ENCODE measurements at regions not wholly inside any gene's neighbourhood (a gene's known extent, or its start where the extent isn't known, plus 50 kb on each side); places are given as distances from the start of the nearest gene placed in this dataset.
"Not testable (repeated sequence)": the region's sequence is repeated elsewhere in the genome, so short reads cannot be mapped to it uniquely, and the experiment has no call there.

DNA sequence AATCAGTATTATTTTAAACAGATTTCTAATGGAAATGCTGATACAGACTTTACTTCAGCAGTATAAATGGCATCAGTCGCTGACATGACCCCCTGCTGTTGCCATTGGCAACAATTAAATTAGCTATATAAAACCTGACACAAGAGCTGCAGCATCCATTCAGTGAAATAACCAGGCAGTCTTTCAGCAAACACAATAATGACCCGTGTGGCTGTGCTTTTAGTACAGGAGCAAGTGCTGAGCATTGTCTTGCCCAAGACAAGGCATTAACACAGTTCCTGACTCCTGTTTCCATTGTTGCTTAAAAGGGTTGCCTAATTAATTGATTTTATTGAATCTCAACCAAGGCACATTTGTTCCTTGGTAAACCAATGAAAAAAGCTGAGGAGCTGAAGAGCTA, 382.1 kb downstream of the HACE1 start:
- Histone ChIP-seq H3K27ac (no peak overlapping the region), H3K9ac (no peak overlapping the region), H3K4me1 (peaks cover 0 to 42% (median 0%) of the 10 kb centered on the region in 10 experiments; a peak in 6 of 20 replicates), H3K4me2 (peak overlapping the region in 1 of 11 experiments; percentile 49; a peak in 1 of 22 replicates), H4K20me1 (no peaks in the 10 kb centered on the region), H3K36me3 (no peaks in the 10 kb centered on the region), H3K27me3 (no peaks in the 10 kb centered on the region), H3K9me3 (replicated peaks in 1 of 11) (peaks cover 0 to 9% (median 0%) of the 10 kb centered on the region in 11 experiments; a peak in 1 of 22 replicates), H3K4me3 (no peak overlapping the region)
- no peak for TF ChIP-seq Cebpa-rat (IDR thresholded peaks at IDR 0.05)

DNA sequence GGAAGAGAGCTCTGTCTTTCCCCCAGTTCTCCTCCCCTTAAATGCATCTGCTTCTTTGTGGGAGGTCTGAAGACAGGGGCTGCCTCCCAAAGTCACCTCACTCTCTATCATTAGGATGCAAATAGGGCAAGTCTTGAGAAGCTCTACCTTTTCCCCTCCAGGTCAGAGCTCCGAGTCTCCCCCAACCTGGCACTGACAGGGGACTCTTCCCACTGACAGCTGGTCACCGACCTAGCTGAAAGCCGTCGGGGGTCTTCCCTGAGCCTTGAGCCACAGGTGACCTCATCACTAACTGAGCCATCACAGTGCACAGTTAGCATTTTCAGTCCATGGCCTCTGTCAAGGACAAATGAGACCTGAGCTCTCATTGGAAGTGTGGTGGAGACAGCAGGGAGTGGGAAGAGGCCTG, 386.7 kb downstream of the HACE1 start:
- Histone ChIP-seq H3K9me3 (replicated peaks in 1 of 11) (peaks cover 0 to 9% (median 0%) of the 10 kb centered on the region in 11 experiments; a peak in 1 of 22 replicates), H3K36me3 (no peaks in the 10 kb centered on the region), H3K27me3 (no peaks in the 10 kb centered on the region), H3K9ac (no peak overlapping the region), H4K20me1 (no peaks in the 10 kb centered on the region), H3K4me1 (peaks cover 0 to 19% (median 0%) of the 10 kb centered on the region in 10 experiments; a peak in 5 of 20 replicates), H3K27ac (no peak overlapping the region), H3K4me2 (no peak overlapping the region), H3K4me3 (no peak overlapping the region)
- TF ChIP-seq Cebpa-rat (IDR thresholded peaks at IDR 0.05) = no peak

DNA sequence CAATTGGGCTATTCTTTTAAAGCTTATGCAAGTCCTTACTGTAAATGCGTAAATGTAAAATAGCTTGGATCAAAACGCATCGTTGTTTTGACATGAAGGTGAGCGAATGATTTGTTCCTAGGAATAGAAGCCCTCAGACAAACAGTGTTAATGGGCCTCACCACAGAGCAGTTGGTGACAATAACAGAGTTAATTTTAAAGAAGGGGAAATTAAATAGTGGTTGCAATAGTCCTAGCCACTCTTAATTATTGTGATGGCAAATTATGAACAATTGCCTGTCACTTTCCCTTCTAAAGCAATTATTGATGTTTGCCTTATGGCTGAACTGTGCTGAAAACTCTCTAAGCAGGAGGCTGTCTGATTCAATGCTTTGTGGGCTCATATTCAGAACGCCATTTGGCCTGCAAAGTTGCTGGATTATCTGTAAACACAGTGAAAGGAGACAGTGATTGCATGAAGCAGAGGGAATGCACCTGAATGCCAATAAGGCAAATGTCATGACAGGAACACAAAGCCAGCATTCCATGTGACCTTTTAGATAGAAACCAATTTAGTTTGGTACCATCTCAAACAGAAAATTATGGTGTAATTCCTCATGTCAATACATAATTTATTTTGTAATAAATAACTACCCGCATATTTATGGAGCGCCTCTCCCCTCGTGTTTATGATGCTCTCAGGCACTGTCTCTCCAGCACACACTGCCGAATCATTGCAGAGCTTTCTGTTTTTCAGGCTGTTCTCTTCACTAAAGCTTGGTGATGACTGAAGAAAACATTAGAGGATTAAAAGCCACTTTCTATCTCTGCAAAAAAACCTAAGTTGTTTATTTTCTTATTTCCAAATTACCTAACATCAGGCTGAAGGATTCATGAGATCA, 387.5 kb downstream of the HACE1 start:
- H4K20me1 ChIP-seq = no peaks in the 10 kb centered on the region
- H3K9ac ChIP-seq = no peak overlapping the region
- TF ChIP-seq Cebpa-rat (IDR thresholded peaks at IDR 0.05) = no peak
- H3K4me1 ChIP-seq = peaks cover 0 to 22% (median 0%) of the 10 kb centered on the region in 10 experiments; a peak in 5 of 20 replicates
- H3K9me3 ChIP-seq (replicated peaks in 1 of 11) = peaks cover 0 to 9% (median 0%) of the 10 kb centered on the region in 11 experiments; a peak in 1 of 22 replicates
- no peaks in the 10 kb centered on the region for H3K36me3 ChIP-seq
- no peaks in the 10 kb centered on the region for H3K27me3 ChIP-seq
- no peak overlapping the region for H3K27ac ChIP-seq
- no peak overlapping the region for H3K4me2 ChIP-seq
- no peak overlapping the region for H3K4me3 ChIP-seq

DNA sequence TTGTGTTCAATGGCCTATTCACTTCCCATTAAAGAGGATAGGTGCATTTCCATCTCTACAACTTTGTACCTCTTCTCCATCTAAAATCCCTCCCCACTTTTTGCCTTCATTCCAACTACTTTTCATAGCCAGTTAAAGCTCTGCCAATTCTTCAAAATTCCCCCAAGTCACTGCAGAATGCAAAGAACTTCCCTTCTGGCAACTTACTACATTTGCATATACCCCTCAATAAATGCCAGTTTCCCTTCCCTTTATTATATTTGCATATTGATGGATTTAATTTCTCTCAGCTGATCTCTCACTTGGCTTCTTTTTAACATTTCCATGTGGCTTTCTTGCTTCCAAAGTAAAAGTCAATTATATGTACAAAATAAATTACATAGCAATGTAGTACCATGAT, 393.4 kb downstream of the HACE1 start:
- Histone ChIP-seq H3K9ac (peak overlapping the region in 1 of 11 experiments; percentile 2; a peak in 2 of 22 replicates), H3K36me3 (no peaks in the 10 kb centered on the region), H3K4me2 (peak overlapping the region in 3 of 11 experiments; percentile 20 to 74 (median 62); a peak in 5 of 22 replicates), H3K27ac (peak overlapping the region in 3 of 11 experiments; percentile 47 to 74 (median 66); a peak in 6 of 22 replicates), H3K9me3 (replicated peaks in 1 of 11) (no peaks in the 10 kb centered on the region), H3K4me1 (peaks cover 0 to 77% (median 5%) of the 10 kb centered on the region in 10 experiments; a peak in 7 of 20 replicates), H3K4me3 (no peak overlapping the region), H3K27me3 (no peaks in the 10 kb centered on the region), H4K20me1 (no peaks in the 10 kb centered on the region)
- no peak for TF ChIP-seq Cebpa-rat (IDR thresholded peaks at IDR 0.05)

DNA sequence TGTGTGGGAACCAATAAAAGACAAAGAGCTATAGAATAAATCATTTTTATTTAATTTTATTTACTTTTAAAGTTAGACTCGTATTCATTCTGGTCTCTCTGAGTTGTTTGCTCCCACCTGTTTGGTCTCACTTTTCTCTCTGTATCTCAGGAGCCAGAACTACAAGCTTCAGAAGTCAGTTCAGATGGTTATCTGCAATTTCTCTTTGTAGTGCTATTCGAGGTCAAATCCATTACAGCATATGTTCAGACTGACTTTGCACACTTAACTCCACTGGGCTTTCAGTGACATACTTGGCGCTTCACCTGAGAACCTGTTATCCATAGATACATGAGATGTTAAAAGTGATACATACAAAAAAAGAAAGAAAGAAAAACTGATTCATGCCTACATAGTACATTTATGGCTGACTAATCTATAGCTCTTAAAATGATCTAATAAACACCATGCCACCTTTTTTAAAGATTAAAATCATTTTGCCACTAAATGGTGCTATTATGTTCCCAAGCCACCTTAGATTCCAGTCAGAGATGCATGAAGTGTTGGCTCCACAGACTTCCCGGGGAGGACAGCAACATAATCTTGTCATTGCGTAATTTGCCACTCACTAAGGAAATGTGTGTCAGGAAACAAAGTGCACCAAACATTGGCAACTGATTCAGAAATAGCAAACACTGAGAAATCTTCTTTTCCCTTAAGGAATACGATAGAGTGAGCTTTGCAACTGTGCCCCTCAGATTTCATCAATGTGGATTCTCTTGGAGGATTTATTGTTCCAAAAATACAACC, 396.7 kb downstream of the HACE1 start:
- H3K4me2 ChIP-seq = peak overlapping the region in 4 of 11 experiments; percentile 37 to 73 (median 59); a peak in 9 of 22 replicates
- H4K20me1 ChIP-seq = no peaks in the 10 kb centered on the region
- H3K36me3 ChIP-seq = no peaks in the 10 kb centered on the region
- H3K9ac ChIP-seq = peak overlapping the region in 1 of 11 experiments; percentile 27; a peak in 1 of 22 replicates
- no peaks in the 10 kb centered on the region for H3K27me3 ChIP-seq
- H3K9me3 ChIP-seq (replicated peaks in 1 of 11) = no peaks in the 10 kb centered on the region
- H3K4me1 ChIP-seq = peaks cover 0 to 98% (median 5%) of the 10 kb centered on the region in 10 experiments; a peak in 7 of 20 replicates
- peak in 7 of 11 experiments; percentile 30 to 81 (median 53); a peak in 7 of 22 replicates for TF ChIP-seq Cebpa-rat (IDR thresholded peaks at IDR 0.05)
- H3K4me3 ChIP-seq = no peak overlapping the region
- H3K27ac ChIP-seq = peak overlapping the region in 3 of 11 experiments; percentile 22 to 90 (median 70); a peak in 6 of 22 replicates

DNA sequence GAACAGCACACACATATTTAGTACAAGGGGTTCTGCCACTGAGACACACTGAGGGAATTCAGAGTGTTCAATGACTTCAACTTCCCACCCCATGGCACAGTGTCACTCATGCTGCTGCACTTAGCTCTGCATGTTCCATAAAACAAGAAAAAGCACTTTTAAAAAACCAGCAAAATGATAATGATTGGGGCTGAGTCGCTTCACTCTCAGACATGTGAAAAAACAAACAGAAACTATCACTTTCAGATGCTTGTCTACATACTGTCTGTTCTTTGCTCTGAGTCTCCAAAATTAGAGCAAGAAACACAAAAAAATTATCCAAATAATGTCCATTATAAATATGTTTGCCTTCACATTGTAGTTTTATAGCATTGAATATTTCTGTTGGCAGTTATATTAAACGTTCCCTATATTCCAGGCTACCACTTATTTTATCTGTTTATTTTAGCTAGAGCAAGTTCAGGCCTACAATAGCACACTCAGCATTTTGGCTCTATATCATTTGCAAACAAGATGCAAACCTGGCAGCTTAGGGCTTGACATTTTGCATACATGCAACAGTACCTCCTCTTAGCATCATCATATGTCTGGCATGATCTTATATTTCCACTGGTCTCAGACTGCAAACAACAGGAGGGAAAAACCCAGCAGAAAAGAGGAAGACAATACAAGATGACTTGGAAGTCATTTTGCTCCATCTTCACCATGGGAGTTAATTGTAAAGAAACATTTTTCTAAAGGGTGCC, 398.8 kb downstream of the HACE1 start:
- Histone ChIP-seq H3K9me3 (replicated peaks in 1 of 11) (no peaks in the 10 kb centered on the region), H4K20me1 (no peaks in the 10 kb centered on the region), H3K36me3 (no peaks in the 10 kb centered on the region), H3K27me3 (no peaks in the 10 kb centered on the region), H3K4me3 (no peak overlapping the region), H3K9ac (peak overlapping the region in 3 of 11 experiments; percentile 24 to 75 (median 59); a peak in 5 of 22 replicates), H3K4me1 (peaks cover 0 to 79% (median 5%) of the 10 kb centered on the region in 10 experiments; a peak in 7 of 20 replicates), H3K27ac (peak overlapping the region in 3 of 11 experiments; percentile 70 to 90 (median 70); a peak in 7 of 22 replicates), H3K4me2 (peak overlapping the region in 3 of 11 experiments; percentile 24 to 73 (median 64); a peak in 5 of 22 replicates)
- no peak for TF ChIP-seq Cebpa-rat (IDR thresholded peaks at IDR 0.05)

DNA sequence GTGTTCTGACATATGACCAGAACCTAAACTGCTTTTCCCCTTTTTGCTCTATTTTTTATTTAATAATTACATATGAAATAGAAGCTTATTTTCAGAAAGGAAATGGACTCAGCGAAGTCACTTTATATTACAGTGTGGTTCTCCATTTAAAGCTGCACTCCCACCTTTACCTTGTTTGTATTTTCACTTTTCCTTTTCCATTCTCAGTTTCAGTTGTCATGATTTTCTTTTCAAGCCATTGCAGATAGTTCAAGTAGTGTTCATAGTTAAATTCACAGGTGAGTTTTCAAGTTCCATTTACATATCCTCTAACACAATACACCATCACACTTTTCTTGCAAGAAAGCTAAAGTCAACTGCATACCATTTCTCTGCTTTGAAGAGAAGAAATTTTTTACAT, 400.2 kb downstream of the HACE1 start:
- Histone ChIP-seq H4K20me1 (no peaks in the 10 kb centered on the region), H3K27ac (peak overlapping the region in 3 of 11 experiments; percentile 70 to 90 (median 70); a peak in 4 of 22 replicates), H3K4me3 (no peak overlapping the region), H3K4me2 (peak overlapping the region in 2 of 11 experiments; percentile 64 to 73; a peak in 3 of 22 replicates), H3K4me1 (peaks cover 0 to 65% (median 5%) of the 10 kb centered on the region in 10 experiments; a peak in 7 of 20 replicates), H3K27me3 (no peaks in the 10 kb centered on the region), H3K9ac (peak overlapping the region in 2 of 11 experiments; percentile 59 to 75; a peak in 2 of 22 replicates), H3K36me3 (no peaks in the 10 kb centered on the region), H3K9me3 (replicated peaks in 1 of 11) (no peaks in the 10 kb centered on the region)
- no peak for TF ChIP-seq Cebpa-rat (IDR thresholded peaks at IDR 0.05)

DNA sequence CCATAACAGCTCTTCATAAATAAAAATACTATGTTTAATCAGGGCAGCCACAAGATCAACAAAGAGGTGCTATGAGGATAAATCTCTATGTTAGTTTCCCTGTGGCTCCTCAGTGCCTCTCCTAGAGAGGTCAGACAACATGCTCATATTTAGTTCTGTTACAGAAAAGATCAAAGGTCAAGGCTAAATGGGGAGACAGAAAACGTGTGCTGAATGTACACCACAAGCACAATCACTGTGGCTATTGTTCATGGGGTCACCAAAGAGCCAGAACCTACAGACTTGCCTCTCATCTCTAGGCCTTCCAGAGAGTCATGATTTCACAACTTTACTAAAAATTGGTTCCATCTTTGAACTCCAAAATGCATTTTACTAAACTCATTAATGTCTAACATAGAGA, 409.8 kb downstream of the HACE1 start:
- no peak overlapping the region for H3K9ac ChIP-seq
- no peak overlapping the region for H3K4me2 ChIP-seq
- no peak for TF ChIP-seq Cebpa-rat (IDR thresholded peaks at IDR 0.05)
- peaks cover 9 to 19% (median 14%) of the 10 kb centered on the region in 11 experiments; a peak in 21 of 22 replicates for H3K9me3 ChIP-seq (replicated peaks in 1 of 11)
- no peaks in the 10 kb centered on the region for H3K36me3 ChIP-seq
- no peaks in the 10 kb centered on the region for H4K20me1 ChIP-seq
- H3K27ac ChIP-seq = no peak overlapping the region
- no peak overlapping the region for H3K4me3 ChIP-seq
- peaks cover 0 to 10% (median 0%) of the 10 kb centered on the region in 10 experiments; a peak in 3 of 20 replicates for H3K4me1 ChIP-seq
- no peaks in the 10 kb centered on the region for H3K27me3 ChIP-seq

DNA sequence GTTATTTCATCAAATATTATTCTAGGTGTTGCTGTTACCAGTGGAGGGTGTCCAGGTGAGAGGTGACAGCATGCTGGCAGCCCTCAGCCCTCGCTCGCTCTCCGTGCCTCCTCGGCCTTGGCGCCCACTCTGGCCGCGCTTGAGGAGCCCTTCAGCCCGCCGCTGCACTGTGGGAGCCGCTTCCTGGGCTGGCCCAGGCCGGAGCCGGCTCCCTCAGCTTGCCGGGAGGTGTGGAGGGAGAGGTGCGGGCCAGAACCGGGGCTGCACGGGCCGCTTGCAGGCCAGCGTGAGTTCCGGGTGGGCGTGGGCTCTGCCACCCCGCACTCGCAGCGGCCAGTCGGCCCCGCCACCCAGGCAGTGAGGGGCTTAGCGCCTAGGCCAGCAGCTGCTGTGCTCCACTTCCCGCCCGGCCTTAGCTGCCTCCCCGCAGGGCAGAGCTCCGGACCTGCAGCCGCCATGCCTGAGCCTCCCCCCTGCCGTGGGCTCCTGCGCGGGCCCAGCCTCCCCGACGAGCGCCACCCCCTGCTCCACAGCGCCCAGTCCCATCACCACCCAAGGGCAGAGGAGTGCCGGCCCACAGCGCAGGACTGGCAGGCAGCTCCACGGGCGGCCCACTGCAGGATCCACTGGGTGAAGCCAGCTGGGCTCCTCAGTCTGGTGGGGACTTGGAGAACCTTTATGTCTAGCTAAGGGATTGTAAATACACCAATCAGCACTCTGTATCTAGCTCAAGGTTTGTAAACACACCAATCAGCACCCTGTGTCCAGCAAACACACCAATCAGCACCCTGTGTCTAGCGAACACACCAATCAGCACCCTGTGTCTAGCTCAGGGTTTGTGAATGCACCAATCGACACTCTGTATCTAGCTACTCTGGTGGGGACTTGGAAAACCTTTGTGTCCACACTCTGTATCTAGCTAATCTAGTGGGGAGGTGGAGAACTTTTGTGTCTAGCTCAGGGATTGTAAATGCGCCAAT, 413.3 kb downstream of the HACE1 start:
- not testable (repeated sequence) for H3K9ac ChIP-seq, H3K4me2 ChIP-seq, H3K4me1 ChIP-seq, H3K36me3 ChIP-seq, H3K27ac ChIP-seq, H4K20me1 ChIP-seq, H3K27me3 ChIP-seq, H3K4me3 ChIP-seq
- H3K9me3 ChIP-seq (replicated peaks in 1 of 11) = peaks cover 9 to 19% (median 14%) of the 10 kb centered on the region in 11 experiments; a peak in 21 of 22 replicates

Measured in BLaER1 treated with 17β-estradiol and CSF1 and Interleukin-3, amounts not matched to agents 10 nM and 100 nM (cell line).